ENCODE measurements at regions not wholly inside any gene's neighbourhood (a gene's known extent, or its start where the extent isn't known, plus 50 kb on each side); places are given as distances from the start of the nearest gene placed in this dataset.

DNA sequence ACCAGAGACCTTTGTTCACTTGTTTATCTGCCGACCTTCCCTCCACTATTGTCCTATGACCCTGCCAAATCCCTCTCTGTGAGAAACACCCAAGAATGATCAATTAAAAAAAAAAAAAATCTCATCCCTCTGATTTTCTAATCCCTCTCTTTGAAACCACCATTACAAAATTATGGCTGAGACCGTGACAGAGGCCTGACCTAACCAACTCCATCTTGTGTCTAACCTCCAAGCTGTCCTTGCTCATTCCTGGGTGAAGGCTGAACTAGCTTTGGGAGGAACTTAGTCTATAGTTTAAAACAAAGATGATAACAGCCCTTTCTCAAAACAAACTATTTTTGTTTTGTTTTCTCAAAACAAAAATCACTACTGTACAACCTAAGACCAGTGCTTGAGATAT is 474.5 kb downstream of the TMEM114 start:
- Histone ChIP-seq H3K18ac (ENCODE audit: extremely low read depth, low read length) (no peak overlapping the region), H3K27ac (ENCODE audit: low read depth, low read length) (no peak overlapping the region), H3K4me3 (ENCODE audit: extremely low read depth in 1 of 4, insufficient read depth in 2 of 4, low read depth in 3 of 4, low read length in 4 of 4) (no peak overlapping the region), H4K20me1 (replicated peaks in 1 of 2; ENCODE audit: control insufficient read depth in 1 of 2, insufficient read depth in 2 of 2, low read length in 2 of 2) (no peaks in the 10 kb centered on the region), H2BK20ac (ENCODE audit: low read length) (no peak overlapping the region), H3K23ac (ENCODE audit: insufficient read length) (no peak overlapping the region), H3K4me2 (ENCODE audit: insufficient read depth in 1 of 2, low read depth in 2 of 2, low read length in 2 of 2) (no peak overlapping the region), H3K4ac (replicated peaks; ENCODE audit: insufficient read length, low read depth, low read length) (no peak overlapping the region), H3K9me3 (ENCODE audit: insufficient read depth in 2 of 2, low read depth in 1 of 2, low read length in 1 of 2) (peaks cover 0 to 17% of the 10 kb centered on the region in 2 experiments; a peak in 2 of 4 replicates), H2BK15ac (ENCODE audit: low read length) (no peak overlapping the region), H2BK120ac (replicated peaks; ENCODE audit: low read depth, low read length) (no peak overlapping the region), H4K8ac (ENCODE audit: extremely low read depth, insufficient read depth, low read length) (no peak overlapping the region), H3K23me2 (ENCODE audit: low read depth, low read length) (no peaks in the 10 kb centered on the region), H3K14ac (ENCODE audit: insufficient read length) (no peak overlapping the region), H2AK5ac (ENCODE audit: low read depth, low read length) (no peak overlapping the region), H3K4me1 (replicated peaks in 1 of 4; ENCODE audit: control insufficient read depth in 3 of 4, insufficient read depth in 4 of 4, low read length in 3 of 4) (no peaks in the 10 kb centered on the region), H3K79me2 (ENCODE audit: control insufficient read depth in 1 of 2, insufficient read depth in 2 of 2, low read length in 2 of 2) (no peaks in the 10 kb centered on the region), H2BK12ac (ENCODE audit: low read depth, low read length) (no peak overlapping the region), H3K36me3 (ENCODE audit: control insufficient read depth in 2 of 4, insufficient read depth in 4 of 4, low read length in 3 of 4) (no peaks in the 10 kb centered on the region), H3K79me1 (ENCODE audit: low read depth, low read length) (no peaks in the 10 kb centered on the region), H4K5ac (ENCODE audit: insufficient read length, low read depth, low read length) (no peak overlapping the region), H3K27me3 (replicated peaks in 1 of 4; ENCODE audit: control insufficient read depth in 3 of 4, extremely low read depth in 1 of 4, insufficient read depth in 3 of 4, low read length in 3 of 4) (peaks cover 0 to 1% (median 0%) of the 10 kb centered on the region in 4 experiments; a peak in 1 of 7 replicates), H2AFZ (ENCODE audit: low read length) (no peak overlapping the region), H4K91ac (replicated peaks; ENCODE audit: insufficient read length, low read length) (no peak overlapping the region), H3K9ac (replicated peaks in 1 of 4; ENCODE audit: extremely low read depth in 1 of 4, low read depth in 3 of 4, low read length in 3 of 4) (no peak overlapping the region), H2BK5ac (ENCODE audit: low read depth, low read length) (no peak overlapping the region), H3K56ac (replicated peaks; ENCODE audit: insufficient read length, low read depth, low read length) (no peak overlapping the region)
- DNase-seq (ENCODE audit: low read depth in 1 of 2, low spot score in 2 of 2) (no peak), FAIRE-seq (no peak)
- ChIA-PET CTCF (ENCODE audit: partially characterized antibody) (no interaction called here), POLR2A (ENCODE audit: partially characterized antibody) (no interaction called here)
- WGBS, 2 experiments (ENCODE audit: extremely low coverage in 1 of 2, insufficient coverage in 1 of 2, insufficient read length in 1 of 2, insufficient replicate concordance in 2 of 2, low coverage in 1 of 2, low lambda C conversion rate in 2 of 2, missing lambda C conversion rate in 1 of 2): 73% methylated on average over 2 of the region's 2 CpGs; no CpG with 5 or more reads in 1 of the 2 experiments
- TF ChIP-seq CREB1 (IDR thresholded peaks at IDR 0.05) (no peak), TBP (IDR thresholded peaks at IDR 0.05; ENCODE audit: low read depth, low read length) (no peak), TCF12 (IDR thresholded peaks at IDR 0.05; ENCODE audit: low read depth, low read length) (no peak), MAFK (IDR thresholded peaks at IDR 0.05; ENCODE audit: low read depth, low read length) (no peak), SAP30 (IDR thresholded peaks at IDR 0.05; ENCODE audit: insufficient read depth, insufficient replicate concordance, low read length) (no peak), POLR2AphosphoS5 (IDR thresholded peaks at IDR 0.05; ENCODE audit: low read depth, low read length) (no peak), HDAC6 (IDR thresholded peaks at IDR 0.05; ENCODE audit: low read depth, low read length) (no peak), POU5F1 (IDR thresholded peaks at IDR 0.05; ENCODE audit: low read depth, low read length) (no peak), EP300 (IDR thresholded peaks at IDR 0.05; ENCODE audit: borderline replicate concordance in 1 of 2, low read depth in 2 of 2, low read length in 2 of 2) (no peak), BRCA1 (IDR thresholded peaks at IDR 0.05; ENCODE audit: low read depth, low read length) (no peak), SP1 (IDR thresholded peaks at IDR 0.05; ENCODE audit: low read depth, low read length) (no peak)
- TF ChIP-seq, protein P1, sequence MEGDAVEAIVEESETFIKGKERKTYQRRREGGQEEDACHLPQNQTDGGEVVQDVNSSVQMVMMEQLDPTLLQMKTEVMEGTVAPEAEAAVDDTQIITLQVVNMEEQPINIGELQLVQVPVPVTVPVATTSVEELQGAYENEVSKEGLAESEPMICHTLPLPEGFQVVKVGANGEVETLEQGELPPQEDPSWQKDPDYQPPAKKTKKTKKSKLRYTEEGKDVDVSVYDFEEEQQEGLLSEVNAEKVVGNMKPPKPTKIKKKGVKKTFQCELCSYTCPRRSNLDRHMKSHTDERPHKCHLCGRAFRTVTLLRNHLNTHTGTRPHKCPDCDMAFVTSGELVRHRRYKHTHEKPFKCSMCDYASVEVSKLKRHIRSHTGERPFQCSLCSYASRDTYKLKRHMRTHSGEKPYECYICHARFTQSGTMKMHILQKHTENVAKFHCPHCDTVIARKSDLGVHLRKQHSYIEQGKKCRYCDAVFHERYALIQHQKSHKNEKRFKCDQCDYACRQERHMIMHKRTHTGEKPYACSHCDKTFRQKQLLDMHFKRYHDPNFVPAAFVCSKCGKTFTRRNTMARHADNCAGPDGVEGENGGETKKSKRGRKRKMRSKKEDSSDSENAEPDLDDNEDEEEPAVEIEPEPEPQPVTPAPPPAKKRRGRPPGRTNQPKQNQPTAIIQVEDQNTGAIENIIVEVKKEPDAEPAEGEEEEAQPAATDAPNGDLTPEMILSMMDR (IDR thresholded peaks at IDR 0.05; ENCODE audit: control extremely low read depth in 1 of 3, insufficient read depth in 1 of 3, low read depth in 1 of 3, low read length in 3 of 3): no peak
